GM12878 (cell line): ENCODE measurements at regions not wholly inside any gene's neighbourhood (a gene's known extent, or its start where the extent isn't known, plus 50 kb on each side); places are given as distances from the start of the nearest gene placed in this dataset.
A peak's percentile ranks its signal among the peaks of the same experiment; 100 is the strongest.

ENCODE experiments used
- ATAC-seq: fragments of 200-7000 bp; cut with Tn5 transposase; 3 replicates; pipeline ENCODE4 v1.9.1; 2020; ENCODE audit warnings: mild to moderate bottlenecking, moderate library complexity
- BruUV-seq: library from RNA; stranded (reverse); fragments of 400-500 nt; replicated peaks from 2 replicates; lab custom pipeline; 2021; lab: Mats Ljungman, UMichigan
- CTCF ChIA-PET: fragments of 300-600 bp; sonication (Branson Sonifier 250); formaldehyde crosslinking; extraction: SDS; loops from one replicate; lab custom pipeline; 2021; ENCODE audit warnings: inconsistent platforms; lab: Yijun Ruan, JAX
- POLR2A ChIA-PET: fragments of 350-600 bp; formaldehyde crosslinking; extraction: SDS; loops from one replicate; lab custom pipeline; 2021; ENCODE audit warnings: inconsistent platforms; lab: Charles Lee
- RAD21 ChIA-PET: fragments of 300-600 bp; sonication (Branson Sonifier 250); formaldehyde crosslinking; loops from one replicate; lab custom pipeline; 2023; ENCODE audit warnings: antibody characterized with exemption; ENCODE audit not compliant: unreplicated experiment; lab: Charles Lee
- SMC1A ChIA-PET: fragments of 300-600 bp; sonication (Branson Sonifier 250); formaldehyde crosslinking; loops from one replicate; lab custom pipeline; 2023; ENCODE audit not compliant: unreplicated experiment, uncharacterized antibody; lab: Charles Lee
- DNase-seq: peaks from one replicate; pipeline ENCODE4 v3.0.0-alpha.2; 2011; ENCODE audit warnings: low read depth, low spot score
- FAIRE-seq: peaks from 3 replicates; lab custom pipeline; 2011; peaks lifted over from hg19 to GRCh38; lab: Jason Lieb, UNC
- H2AFZ ChIP-seq: 2 replicates; pipeline ENCODE4 v1.6.0; 2011; ENCODE audit warnings: low read depth, low read length, control low read depth; ENCODE audit not compliant: control insufficient read depth
- H3K27ac ChIP-seq: 2 replicates; pipeline ENCODE4 v1.5.1; 2011; ENCODE audit warnings: control low read depth; ENCODE audit not compliant: control insufficient read depth, insufficient read depth
- H3K27me3 ChIP-seq, 2 experiments: replicated peaks in 1 of 2; 2 replicates each; pipeline versions ENCODE4 v1.6.0 to v1.6.1; 2011; ENCODE audit warnings: low read length in 1 of 2; ENCODE audit not compliant: control insufficient read depth in 2 of 2, insufficient read depth in 2 of 2
- H3K36me3 ChIP-seq, 2 experiments: 2 replicates each; pipeline ENCODE4 v1.5.1; 2011; ENCODE audit warnings: low read length in 1 of 2; ENCODE audit not compliant: control insufficient read depth in 2 of 2, insufficient read depth in 2 of 2
- H3K4me1 ChIP-seq: 2 replicates; pipeline ENCODE4 v1.6.1; 2011; ENCODE audit warnings: mild to moderate bottlenecking, low read length, moderate library complexity, mixed read lengths; ENCODE audit not compliant: control insufficient read depth, insufficient read depth
- H3K4me2 ChIP-seq: 2 replicates; pipeline ENCODE4 v1.6.0; 2011; ENCODE audit warnings: control low read depth; ENCODE audit not compliant: control insufficient read depth, insufficient read depth
- H3K4me3 ChIP-seq: fragments of 200-600 bp; sonication (generic); 2 replicates; pipeline ENCODE4 v1.5.1; 2016
- H3K79me2 ChIP-seq: 2 replicates; pipeline ENCODE4 v1.6.0; 2011; ENCODE audit warnings: low read length; ENCODE audit not compliant: control insufficient read depth, insufficient read depth
- H3K9ac ChIP-seq: 2 replicates; pipeline ENCODE4 v1.8.0; 2011; ENCODE audit warnings: low read length, control low read depth, mixed read lengths; ENCODE audit not compliant: control insufficient read depth, insufficient read depth
- H3K9me3 ChIP-seq: replicated peaks from 3 replicates; pipeline ENCODE4 v1.5.1; 2011; ENCODE audit warnings: mild to moderate bottlenecking, low read length; ENCODE audit not compliant: control insufficient read depth, insufficient read depth
- H4K20me1 ChIP-seq: 2 replicates; pipeline ENCODE4 v1.6.0; 2011; ENCODE audit not compliant: control insufficient read depth, insufficient read depth
- CREB1 ChIP-seq: IDR thresholded peaks from 2 replicates; pipeline ENCODE4 v1.6.1; 2012; ENCODE audit warnings: low read depth, mild to moderate bottlenecking, inconsistent platforms
- EGR1 ChIP-seq, 2 experiments: IDR thresholded peaks; 1 replicate in 1 of 2; 2 replicates in 1 of 2; pipeline ENCODE4 v1.6.1; 2011 to 2012; ENCODE audit warnings: low read depth in 2 of 2, low read length in 2 of 2, borderline replicate concordance in 1 of 2, mild to moderate bottlenecking in 1 of 2, moderate library complexity in 1 of 2
- LARP7 ChIP-seq: fragments of 450-650 bp; IDR thresholded peaks from 2 replicates; pipeline ENCODE4 v1.6.1; 2017; ENCODE audit warnings: mild to moderate bottlenecking
- MAX ChIP-seq: IDR thresholded peaks from 2 replicates; pipeline ENCODE4 v1.6.1; 2012; ENCODE audit warnings: low read depth, low read length, improper control_type of control experiment
- MEF2A ChIP-seq: IDR thresholded peaks from 2 replicates; pipeline ENCODE4 v1.6.1; 2011; ENCODE audit warnings: low read depth, mild to moderate bottlenecking, low read length, moderate library complexity; ENCODE audit not compliant: insufficient read depth
- NR2F1 ChIP-seq: fragments of 450-650 bp; conservative IDR thresholded peaks from 2 replicates; pipeline ENCODE4 v1.6.1; 2017; ENCODE audit warnings: mild to moderate bottlenecking
- PKNOX1 ChIP-seq: fragments of 450-650 bp; IDR thresholded peaks from 2 replicates; pipeline ENCODE4 v1.6.1; 2016; ENCODE audit warnings: mild to moderate bottlenecking
- RBBP5 ChIP-seq: fragments of 200-600 bp; sonication (generic); conservative IDR thresholded peaks from 2 replicates; pipeline ENCODE4 v1.6.1; 2016
- RUNX3 ChIP-seq: IDR thresholded peaks from 2 replicates; pipeline ENCODE4 v1.6.1; 2012; ENCODE audit warnings: low read length, inconsistent platforms
- STAT3 ChIP-seq: IDR thresholded peaks from 2 replicates; pipeline ENCODE4 v1.6.1; 2011; ENCODE audit warnings: low read depth, low read length, improper control_type of control experiment
- TARDBP ChIP-seq: IDR thresholded peaks from 2 replicates; pipeline ENCODE4 v1.6.1; 2016; ENCODE audit warnings: borderline replicate concordance
- YBX1 ChIP-seq: fragments of 450-650 bp; IDR thresholded peaks from 2 replicates; pipeline ENCODE4 v1.6.1; 2016; ENCODE audit warnings: antibody characterized with exemption
- WGBS: methylation state at CpG from one replicate; pipeline ENCODE4 v1.1.6; 2016; ENCODE audit warnings: low lambda C conversion rate; ENCODE audit not compliant: insufficient replicate concordance, insufficient coverage; ENCODE audit errors: missing lambda C conversion rate; 5-methylcytosine and 5-hydroxymethylcytosine counted together
- in situ Hi-C: fragments of 300-500 bp; cut with MboI; formaldehyde crosslinking; loops from 9 replicates; pipeline ENCODE4 v1.14.3; 2018; ENCODE audit warnings: mixed read lengths
- intact Hi-C: fragments of 100-400 bp; cut with micrococcal nuclease; formaldehyde crosslinking; loops from one replicate; pipeline ENCODE4 v1.14.2; 2022; ENCODE audit not compliant: unreplicated experiment
- TF ChIP-seq, protein P1 (sequence below): fragments of 450-650 bp; IDR thresholded peaks from 2 replicates; pipeline ENCODE4 v1.6.1; 2017; ENCODE audit warnings: mild to moderate bottlenecking
- TF ChIP-seq, protein P2 (sequence below): IDR thresholded peaks from 2 replicates; pipeline ENCODE4 v1.6.1; 2011; ENCODE audit warnings: mild to moderate bottlenecking, low read depth, low read length, moderate library complexity; ENCODE audit not compliant: insufficient replicate concordance
- TF ChIP-seq, protein P3 (sequence below): IDR thresholded peaks from 2 replicates; pipeline ENCODE4 v1.6.1; 2012; ENCODE audit warnings: improper control_type of control experiment, low read depth, low read length; ENCODE audit not compliant: insufficient replicate concordance

DNA sequence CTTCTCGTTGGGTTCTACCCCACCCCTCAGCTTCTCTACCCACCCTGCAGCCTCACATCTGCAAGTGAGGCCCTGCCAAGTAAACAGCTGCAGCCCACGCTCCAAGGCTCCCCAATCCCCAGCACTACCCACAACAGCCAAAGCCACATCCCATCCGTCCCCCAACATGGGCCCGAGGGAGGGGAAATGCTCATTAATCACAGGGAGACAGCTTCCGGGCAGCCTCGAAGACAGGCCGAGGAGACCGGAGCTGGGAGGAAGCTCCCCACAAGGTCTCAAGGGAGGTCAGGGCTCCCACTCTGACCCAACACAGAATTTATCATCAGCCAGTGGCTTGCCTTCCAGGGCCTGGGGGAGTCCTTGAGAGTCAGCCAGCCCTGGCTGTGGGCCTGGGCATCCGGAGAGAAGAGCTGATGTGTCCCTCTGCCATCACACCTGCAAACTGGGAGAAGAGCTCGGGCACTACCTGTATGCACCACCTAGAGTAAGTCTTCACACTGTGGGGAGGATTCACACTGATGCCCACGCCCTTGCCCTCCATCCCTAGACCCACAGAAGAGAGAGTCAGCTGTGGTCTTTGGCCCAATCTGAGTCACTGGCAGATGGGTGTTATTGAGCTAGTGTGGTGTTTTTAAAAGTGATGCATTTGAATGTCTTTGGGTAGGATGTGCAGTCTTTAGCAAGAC lies 115.5 kb upstream of the ZMIZ1 start:
- RAD21 ChIA-PET: no interaction called here
- FAIRE-seq (no peak), DNase-seq (peak; percentile 25), ATAC-seq (peak; percentile 69)
- H3K79me2 ChIP-seq: no peaks in the 10 kb centered on the region
- H3K4me2 ChIP-seq: no peak overlapping the region
- POLR2A ChIA-PET: interaction anchor here (1.2 kb wide), 1 partner anchor 9 kb away, joined by 3 read pairs; no protein-coding TSS in a partner anchor
- H3K9ac ChIP-seq: no peak overlapping the region
- no peak overlapping the region for H2AFZ ChIP-seq
- no peak overlapping the region for H3K4me3 ChIP-seq
- H3K4me1 ChIP-seq: no peaks in the 10 kb centered on the region
- H3K9me3 ChIP-seq: no peaks in the 10 kb centered on the region; the same call in 2 of the 3 replicates
- in situ Hi-C loops (no loop called here), intact Hi-C loops (no loop called here)
- BruUV-seq: no TSS peak
- CTCF ChIA-PET: interaction anchor here (0.6 to 1.7 kb wide), 4 partner anchors 11 to 241 kb away, joined by 3 to 6 read pairs (median 4); no protein-coding TSS in a partner anchor
- no peaks in the 10 kb centered on the region; a peak in 1 of 4 replicates for H3K27me3 ChIP-seq
- SMC1A ChIA-PET: no interaction called here
- 0% methylated on average over 11 of the region's 11 CpGs for WGBS
- no peaks in the 10 kb centered on the region for H3K36me3 ChIP-seq
- no peaks in the 10 kb centered on the region for H4K20me1 ChIP-seq
- no peak overlapping the region for H3K27ac ChIP-seq
- TF ChIP-seq EGR1 (IDR thresholded peaks at IDR 0.05; ENCODE audit: borderline replicate concordance in 1 of 2, low read depth in 2 of 2, low read length in 2 of 2): no peak
- no peak for TF ChIP-seq RBBP5
- no peak for TF ChIP-seq TARDBP
- no peak for TF ChIP-seq STAT3
- TF ChIP-seq MEF2A: no peak
- TF ChIP-seq, protein P1, sequence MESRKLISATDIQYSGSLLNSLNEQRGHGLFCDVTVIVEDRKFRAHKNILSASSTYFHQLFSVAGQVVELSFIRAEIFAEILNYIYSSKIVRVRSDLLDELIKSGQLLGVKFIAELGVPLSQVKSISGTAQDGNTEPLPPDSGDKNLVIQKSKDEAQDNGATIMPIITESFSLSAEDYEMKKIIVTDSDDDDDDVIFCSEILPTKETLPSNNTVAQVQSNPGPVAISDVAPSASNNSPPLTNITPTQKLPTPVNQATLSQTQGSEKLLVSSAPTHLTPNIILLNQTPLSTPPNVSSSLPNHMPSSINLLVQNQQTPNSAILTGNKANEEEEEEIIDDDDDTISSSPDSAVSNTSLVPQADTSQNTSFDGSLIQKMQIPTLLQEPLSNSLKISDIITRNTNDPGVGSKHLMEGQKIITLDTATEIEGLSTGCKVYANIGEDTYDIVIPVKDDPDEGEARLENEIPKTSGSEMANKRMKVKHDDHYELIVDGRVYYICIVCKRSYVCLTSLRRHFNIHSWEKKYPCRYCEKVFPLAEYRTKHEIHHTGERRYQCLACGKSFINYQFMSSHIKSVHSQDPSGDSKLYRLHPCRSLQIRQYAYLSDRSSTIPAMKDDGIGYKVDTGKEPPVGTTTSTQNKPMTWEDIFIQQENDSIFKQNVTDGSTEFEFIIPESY: no peak
- no peak for TF ChIP-seq LARP7
- 0 out of 2 replicates have a peak, but pooled peaks have one; percentile 20 for TF ChIP-seq NR2F1
- TF ChIP-seq RUNX3: peak; percentile 58
- no peak for TF ChIP-seq YBX1
- TF ChIP-seq, protein P2, sequence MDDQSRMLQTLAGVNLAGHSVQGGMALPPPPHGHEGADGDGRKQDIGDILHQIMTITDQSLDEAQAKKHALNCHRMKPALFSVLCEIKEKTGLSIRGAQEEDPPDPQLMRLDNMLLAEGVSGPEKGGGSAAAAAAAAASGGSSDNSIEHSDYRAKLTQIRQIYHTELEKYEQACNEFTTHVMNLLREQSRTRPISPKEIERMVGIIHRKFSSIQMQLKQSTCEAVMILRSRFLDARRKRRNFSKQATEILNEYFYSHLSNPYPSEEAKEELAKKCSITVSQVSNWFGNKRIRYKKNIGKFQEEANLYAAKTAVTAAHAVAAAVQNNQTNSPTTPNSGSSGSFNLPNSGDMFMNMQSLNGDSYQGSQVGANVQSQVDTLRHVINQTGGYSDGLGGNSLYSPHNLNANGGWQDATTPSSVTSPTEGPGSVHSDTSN: peak; percentile 90
- no peak for TF ChIP-seq CREB1
- TF ChIP-seq PKNOX1: peak; percentile 89
- TF ChIP-seq, protein P3, sequence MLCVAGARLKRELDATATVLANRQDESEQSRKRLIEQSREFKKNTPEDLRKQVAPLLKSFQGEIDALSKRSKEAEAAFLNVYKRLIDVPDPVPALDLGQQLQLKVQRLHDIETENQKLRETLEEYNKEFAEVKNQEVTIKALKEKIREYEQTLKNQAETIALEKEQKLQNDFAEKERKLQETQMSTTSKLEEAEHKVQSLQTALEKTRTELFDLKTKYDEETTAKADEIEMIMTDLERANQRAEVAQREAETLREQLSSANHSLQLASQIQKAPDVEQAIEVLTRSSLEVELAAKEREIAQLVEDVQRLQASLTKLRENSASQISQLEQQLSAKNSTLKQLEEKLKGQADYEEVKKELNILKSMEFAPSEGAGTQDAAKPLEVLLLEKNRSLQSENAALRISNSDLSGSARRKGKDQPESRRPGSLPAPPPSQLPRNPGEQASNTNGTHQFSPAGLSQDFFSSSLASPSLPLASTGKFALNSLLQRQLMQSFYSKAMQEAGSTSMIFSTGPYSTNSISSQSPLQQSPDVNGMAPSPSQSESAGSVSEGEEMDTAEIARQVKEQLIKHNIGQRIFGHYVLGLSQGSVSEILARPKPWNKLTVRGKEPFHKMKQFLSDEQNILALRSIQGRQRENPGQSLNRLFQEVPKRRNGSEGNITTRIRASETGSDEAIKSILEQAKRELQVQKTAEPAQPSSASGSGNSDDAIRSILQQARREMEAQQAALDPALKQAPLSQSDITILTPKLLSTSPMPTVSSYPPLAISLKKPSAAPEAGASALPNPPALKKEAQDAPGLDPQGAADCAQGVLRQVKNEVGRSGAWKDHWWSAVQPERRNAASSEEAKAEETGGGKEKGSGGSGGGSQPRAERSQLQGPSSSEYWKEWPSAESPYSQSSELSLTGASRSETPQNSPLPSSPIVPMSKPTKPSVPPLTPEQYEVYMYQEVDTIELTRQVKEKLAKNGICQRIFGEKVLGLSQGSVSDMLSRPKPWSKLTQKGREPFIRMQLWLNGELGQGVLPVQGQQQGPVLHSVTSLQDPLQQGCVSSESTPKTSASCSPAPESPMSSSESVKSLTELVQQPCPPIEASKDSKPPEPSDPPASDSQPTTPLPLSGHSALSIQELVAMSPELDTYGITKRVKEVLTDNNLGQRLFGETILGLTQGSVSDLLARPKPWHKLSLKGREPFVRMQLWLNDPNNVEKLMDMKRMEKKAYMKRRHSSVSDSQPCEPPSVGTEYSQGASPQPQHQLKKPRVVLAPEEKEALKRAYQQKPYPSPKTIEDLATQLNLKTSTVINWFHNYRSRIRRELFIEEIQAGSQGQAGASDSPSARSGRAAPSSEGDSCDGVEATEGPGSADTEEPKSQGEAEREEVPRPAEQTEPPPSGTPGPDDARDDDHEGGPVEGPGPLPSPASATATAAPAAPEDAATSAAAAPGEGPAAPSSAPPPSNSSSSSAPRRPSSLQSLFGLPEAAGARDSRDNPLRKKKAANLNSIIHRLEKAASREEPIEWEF: no peak
- no peak for TF ChIP-seq MAX
